HG02678 (cell line): ENCODE measurements at regions not wholly inside any gene's neighbourhood (a gene's known extent, or its start where the extent isn't known, plus 50 kb on each side); places are given as distances from the start of the nearest gene placed in this dataset.

Source experiments
- ATAC-seq: cut with Tn5 transposase; IDR thresholded peaks from one replicate; pipeline ENCODE4 v1.9.1; 2021; ENCODE audit warnings: mild to moderate bottlenecking, moderate library complexity; ENCODE audit not compliant: unreplicated experiment

GRCh38 chr2:234840336-234840735 lies 111.5 kb upstream of the SH3BP4 start:
- ATAC-seq: no peak

DNA sequence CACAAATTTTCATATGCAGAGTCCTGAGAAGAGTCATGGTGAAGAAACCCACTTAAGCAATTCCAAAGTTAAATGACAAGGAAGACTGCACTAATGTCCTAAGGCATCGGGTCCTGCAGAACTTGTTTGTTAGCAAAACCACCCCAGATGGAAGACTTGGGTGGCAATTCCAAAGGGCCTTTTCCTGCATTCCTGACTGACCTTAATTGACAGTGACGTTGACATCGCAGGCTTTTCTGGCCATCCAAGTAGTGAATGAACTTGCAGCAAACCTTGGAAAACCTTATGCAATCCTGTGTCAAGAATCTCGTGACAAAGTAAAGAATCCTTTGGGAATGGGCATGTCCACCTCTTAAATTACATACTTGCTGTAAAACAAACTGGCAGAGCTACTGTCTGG lies 112.5 kb upstream of the SH3BP4 start:
- ATAC-seq: no peak

GRCh38 chr2:234836271-234836670 lies 115.5 kb upstream of the SH3BP4 start:
- no peak for ATAC-seq

DNA sequence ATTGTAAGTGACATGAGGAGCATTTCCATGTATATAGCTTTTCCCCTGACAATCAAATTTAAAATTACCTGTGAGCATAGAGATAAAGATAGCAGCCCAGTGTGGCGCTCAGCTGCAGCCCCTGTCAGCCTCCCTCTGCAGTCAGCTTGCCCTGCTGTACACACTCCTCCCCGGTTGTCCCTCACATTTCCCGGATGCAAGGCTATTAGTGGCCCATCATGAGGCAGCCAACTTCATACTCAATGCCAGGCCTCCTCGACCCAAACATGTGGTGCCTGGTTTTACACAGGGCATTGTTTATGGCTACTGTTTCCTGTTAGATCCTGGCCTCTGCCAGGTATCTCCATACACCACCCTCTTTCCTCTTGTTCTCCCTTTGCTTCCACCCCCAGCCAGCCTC lies 116.1 kb upstream of the SH3BP4 start:
- ATAC-seq: no peak

DNA sequence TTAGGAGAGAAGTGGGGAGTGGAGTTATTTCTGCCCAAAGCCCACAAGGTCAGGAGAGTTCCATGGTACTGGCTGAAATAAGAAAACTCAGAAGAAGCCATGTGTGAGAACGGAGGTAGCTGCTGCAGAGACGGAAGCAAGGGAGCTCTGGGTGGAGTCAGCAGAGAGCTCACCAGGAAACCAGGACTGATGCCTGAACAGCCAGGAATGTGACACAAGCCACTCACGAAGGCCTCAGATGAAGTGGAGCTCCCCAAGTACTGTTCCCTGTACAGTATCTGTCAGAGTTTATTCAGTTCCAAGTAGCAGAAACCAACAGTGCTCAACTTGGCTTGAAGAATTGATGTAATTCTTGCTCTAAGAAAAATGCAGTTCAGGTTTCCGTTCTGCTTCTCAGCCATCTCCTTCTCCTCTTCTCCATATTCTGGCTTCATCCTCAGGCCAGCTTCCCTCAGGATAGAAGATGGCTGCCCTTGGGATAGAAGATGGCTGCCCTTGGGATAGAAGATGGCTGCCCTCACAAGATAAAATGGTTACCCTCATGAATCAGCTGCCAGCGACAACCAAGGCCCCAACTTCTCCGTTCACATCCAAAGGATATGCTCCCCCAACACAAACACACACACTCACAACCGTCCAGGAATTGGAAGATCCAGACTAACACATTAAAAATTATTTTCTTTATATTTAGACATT lies 117.4 kb upstream of the SH3BP4 start:
- ATAC-seq: no peak

DNA sequence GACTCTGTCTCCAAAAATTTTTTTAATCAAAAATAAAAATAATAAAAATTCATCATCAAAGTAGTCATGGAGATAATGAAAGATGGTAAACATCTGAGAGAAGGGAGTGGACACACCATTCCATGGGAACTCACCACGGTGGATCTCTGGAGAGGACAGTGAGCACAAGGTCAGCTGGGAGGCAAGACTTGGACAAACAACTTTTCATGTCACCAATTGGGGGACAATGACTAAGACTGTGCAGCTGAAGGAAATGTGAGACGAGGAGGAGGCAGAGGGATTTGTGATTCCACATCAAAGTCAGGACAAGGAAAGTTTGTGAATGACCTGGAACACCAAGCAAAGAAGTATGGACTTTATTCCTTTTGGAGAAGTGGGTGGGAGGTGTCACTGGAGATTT lies 121.0 kb upstream of the SH3BP4 start:
- no peak for ATAC-seq

DNA sequence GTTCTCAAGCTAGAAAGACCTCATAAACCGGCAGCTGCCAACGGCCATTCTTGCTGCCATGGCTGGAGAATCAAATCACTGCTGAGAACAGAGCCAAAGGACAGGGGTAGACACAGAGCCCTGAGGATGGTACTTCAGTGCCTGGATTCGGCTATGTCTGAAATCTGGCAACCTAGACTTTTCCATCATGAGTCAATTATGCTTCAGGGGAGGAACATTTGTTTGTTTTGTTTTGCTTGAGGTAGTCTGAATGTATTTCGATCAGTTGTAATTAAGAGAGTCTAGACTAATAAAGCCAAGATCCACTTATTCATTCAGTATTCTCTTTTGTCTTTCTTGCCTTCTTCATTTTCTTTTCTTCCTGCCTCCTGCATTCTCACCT lies 122.8 kb upstream of the SH3BP4 start:
- ATAC-seq: no peak

DNA sequence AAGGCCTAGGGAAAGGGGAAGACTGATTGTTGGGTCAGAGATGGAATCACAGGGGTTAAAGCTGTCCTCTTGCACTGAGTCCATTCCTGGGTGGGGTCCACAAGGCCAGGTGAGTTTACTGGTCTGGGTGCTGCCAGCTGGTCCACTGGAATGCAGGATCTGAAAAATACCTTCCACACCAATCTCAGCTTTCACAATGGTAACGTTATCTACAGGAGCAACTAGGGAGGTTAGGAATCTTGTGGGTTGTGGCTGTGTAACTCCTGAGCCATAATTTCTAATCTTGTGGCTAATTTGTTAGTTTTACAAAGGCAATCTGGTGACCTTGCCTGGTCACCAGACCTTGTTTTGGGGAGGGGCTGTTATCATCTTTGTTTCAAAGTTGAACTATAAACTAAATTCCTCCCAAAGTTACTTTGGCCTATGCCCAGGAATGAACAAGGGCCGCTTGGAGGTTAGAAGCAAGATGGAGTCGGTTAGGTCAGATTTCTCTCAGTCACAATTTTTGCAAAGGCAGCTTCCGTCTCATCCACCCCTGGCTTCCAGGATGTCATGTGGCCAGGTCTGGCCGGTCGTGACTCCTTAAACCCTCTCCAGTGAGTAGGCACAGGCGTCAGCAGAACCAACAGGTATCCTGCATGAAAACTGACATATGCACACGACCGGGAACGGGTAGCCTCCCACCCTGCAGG lies 123.3 kb upstream of the SH3BP4 start:
- ATAC-seq: no peak

DNA sequence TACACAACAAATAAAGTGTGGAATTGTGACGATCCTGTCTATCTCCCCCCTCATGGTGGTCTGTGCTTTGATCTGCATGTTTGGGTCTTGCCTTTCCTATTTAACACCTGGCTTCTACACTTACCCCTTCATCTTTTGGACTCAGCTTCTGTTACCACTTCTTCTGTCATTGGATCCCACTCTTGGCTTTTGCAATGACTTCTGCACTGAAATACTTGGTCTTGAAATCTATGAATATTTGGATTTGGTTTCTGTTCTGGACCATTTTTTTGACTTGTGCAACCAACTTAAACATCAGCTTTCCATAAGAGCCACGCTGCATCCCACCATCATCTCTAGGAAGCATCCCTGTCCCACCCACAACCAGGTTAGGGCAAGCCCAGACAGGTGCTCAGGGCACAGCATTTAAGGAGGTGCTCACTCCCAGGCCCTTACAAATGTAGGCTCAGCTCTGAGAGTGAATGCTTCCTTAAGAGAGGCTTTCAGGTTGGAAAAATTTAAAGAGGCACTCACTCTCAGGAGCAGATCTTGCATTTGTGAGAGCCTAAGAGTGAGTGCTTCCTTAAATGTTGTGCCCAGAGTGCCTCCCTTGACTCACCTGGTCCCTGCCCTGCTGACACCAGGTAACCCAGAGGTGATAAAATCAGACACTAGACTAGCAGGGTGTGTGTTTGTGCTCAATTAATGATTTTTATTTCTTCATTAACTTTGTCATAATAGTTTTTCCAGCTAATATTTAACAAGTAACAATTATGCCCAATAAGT lies 124.5 kb upstream of the SH3BP4 start:
- no peak for ATAC-seq

DNA sequence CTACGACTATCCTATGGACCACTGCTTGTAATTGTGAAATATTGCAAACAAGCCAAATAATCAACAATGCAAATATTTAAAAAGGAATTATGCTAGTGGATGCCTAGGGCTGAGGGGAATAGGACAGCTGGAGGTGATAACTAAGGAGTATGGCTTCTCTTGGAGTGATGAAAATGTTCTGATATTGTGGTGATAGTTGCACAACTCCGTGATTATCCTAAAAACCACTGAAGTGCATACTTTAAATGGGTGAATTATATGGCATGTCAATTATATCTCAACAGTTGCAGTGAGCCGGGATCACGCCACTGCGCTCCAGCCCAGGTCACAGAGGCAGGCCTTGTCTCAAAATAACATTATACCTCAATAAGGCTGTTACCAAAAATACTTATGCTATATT lies 125.1 kb upstream of the SH3BP4 start:
- ATAC-seq: no peak

DNA sequence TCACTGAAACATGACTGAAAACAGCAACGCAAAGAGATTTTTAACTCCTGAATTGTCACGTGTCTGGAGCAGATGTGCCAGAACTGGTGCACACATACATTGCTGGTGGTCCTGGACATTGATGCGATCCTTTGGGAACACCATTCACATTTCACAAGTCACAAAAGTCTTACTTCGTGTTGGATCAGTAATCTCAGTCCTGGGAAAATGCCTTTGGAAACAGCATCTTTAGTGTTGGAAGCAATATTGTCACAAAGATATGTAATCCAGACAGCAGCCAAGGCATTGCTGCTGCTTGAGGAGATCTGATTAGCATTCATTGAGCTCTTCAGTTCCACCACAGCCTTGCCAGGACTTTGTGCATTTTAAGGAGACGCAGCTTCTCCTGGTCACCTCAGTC lies 126.2 kb upstream of the SH3BP4 start:
- ATAC-seq: no peak

DNA sequence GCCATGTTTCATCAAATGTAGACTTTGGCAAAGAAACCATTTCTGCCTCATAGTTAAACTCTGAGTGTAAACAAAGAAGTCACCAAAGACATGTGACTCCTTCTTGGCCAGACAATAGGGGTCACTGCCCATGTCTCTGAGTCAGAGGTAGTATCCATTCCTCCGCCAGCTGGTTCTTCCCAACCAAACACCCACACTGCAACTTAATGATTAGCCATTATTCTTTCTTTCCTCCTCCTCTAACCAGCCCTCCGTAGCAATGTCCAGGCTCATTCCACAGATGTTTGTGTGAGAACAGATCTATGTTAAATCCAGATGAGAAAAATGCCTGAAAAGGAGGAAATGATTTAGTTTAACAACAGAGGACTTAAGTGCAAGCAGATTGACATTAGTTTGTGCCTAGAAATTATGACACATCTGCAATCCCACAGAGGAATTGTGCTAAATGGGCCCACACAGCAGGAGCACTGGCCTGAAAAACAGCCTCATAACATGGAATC lies 127.9 kb upstream of the SH3BP4 start:
- ATAC-seq: no peak

- ATAC-seq: no peak
Observed at GRCh38 chr2:234823196-234823876, 128.5 kb upstream of the SH3BP4 start.

- ATAC-seq: no peak
Observed at GRCh38 chr2:234821946-234822475, 129.8 kb upstream of the SH3BP4 start.

GRCh38 chr2:234818937-234819336 lies 132.9 kb upstream of the SH3BP4 start:
- no peak for ATAC-seq

DNA sequence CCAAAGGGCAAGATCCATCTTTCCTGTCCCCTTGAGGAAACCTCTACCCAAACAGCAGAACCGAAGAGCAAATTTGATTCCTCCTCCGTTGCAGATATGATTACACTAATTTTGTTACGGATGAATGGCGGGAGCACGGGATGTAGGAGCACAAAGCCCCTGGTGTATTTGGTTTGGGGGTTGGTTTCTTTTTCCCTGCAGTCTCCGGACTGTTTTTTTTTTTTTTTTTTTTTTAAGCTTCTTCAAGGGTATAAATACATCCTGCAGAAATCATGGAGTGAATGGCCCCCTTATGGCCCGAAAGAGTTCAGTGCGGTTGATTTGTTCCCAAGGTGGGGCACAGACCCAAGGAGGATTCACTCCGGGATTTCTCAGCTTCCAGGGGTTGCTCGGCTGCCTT lies 135.3 kb upstream of the SH3BP4 start:
- no peak for ATAC-seq

DNA sequence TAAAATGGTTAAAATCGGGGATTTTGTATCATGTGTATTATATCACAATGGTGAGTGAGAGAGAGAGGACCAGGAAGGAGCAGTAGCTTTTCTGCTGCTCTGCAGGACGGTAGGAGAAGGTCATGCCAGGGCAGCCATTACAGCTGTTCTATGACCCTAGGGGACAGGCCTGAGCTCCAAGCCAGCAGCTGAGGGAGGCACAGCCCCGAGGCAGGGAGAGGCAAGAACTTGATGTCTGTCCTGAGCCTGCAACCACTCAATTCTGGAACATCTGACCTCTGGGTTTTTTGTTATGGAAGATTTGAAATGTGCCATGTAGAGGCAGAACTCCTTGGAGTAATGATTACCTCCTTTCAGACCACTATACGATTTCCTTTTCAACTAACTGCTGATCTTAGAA lies 135.8 kb upstream of the SH3BP4 start:
- ATAC-seq: no peak

GRCh38 chr2:234814374-234814773 lies 137.4 kb upstream of the SH3BP4 start:
- ATAC-seq: no peak

DNA sequence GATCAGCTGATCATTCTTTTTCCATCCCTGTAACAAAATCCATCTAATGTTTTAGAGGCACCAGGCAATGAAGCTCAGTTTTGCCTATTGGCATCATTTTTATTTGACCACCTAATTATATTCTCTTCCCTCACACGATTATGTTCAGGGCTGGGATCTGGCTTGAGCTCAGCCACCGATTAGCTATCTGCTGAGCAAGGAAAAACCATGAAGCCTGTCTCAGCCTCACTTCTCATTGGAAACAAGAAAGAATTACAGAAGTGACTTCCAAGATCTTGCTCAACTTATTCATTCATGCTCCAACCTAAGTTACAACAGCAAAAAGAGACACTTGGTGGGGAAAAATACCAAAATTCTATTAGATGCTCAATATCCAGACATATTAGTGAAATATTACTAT lies 139.0 kb upstream of the SH3BP4 start:
- no peak for ATAC-seq

DNA sequence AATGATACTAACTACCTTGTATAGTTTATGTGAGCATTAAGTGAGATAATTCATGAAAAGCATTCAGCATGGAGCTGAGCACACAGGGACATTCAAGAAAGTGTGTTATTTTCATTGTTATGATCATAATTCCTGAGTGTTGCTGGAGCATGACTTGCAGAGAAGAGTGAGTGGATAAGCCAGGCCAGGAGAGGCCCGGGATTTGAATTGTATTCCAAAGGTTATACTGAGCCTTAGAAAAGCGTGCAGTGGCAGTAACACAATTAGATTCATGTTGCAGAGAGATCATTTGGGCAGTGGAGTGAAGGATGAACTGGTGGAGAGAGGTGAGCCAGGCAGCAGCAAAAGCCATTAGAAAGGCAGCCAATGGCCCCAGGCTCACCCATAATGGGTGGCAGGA lies 142.9 kb upstream of the SH3BP4 start:
- ATAC-seq: no peak

DNA sequence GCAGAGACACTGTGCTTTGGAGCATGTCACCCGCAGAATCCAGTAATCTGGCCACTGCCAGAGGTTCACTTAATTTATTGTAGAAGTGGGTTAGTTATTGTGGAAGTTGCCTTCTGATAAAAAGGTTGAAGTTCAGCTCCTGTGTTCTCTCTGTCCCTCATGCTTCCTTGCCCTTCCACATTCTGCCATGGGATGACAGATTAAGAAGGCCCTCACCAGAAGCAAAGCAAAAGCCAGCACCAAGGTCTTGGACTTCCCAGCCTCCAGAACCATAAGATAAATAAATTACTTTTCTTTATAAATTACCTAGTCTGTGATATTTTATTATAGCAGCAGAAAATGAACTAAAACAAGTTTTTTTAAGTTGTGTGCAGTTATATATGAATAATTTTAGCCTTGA lies 145.0 kb upstream of the SH3BP4 start:
- ATAC-seq: no peak
